NCI-H2107 treated with DMSO at 0.1 percent for 48 hours (cell line): ENCODE measurements at regions not wholly inside any gene's neighbourhood (a gene's known extent, or its start where the extent isn't known, plus 50 kb on each side); places are given as distances from the start of the nearest gene placed in this dataset.
"Not testable (repeated sequence)": the region's sequence is repeated elsewhere in the genome, so short reads cannot be mapped to it uniquely, and the experiment has no call there.

Experiments used
- DNase-seq: peaks from one replicate; lab custom pipeline; 2025; ENCODE audit not compliant: unreplicated experiment; lab: John Stamatoyannopoulos, UW

GRCh38 chr6:2611092-2611491 lies 139.6 kb downstream of the MYLK4 start:
- no peak for DNase-seq

- no peak for DNase-seq
Measured at GRCh38 chr6:2608503-2608902, 142.2 kb downstream of the MYLK4 start.

GRCh38 chr6:2600363-2600762 lies 150.4 kb downstream of the MYLK4 start:
- DNase-seq: no peak

GRCh38 chr6:2599817-2600216 lies 150.9 kb downstream of the MYLK4 start:
- DNase-seq: no peak

GRCh38 chr6:2598867-2599266 lies 151.9 kb downstream of the MYLK4 start:
- no peak for DNase-seq

- no peak for DNase-seq
Measured at GRCh38 chr6:2597991-2598390, 152.7 kb downstream of the MYLK4 start.

GRCh38 chr6:2597457-2597856 lies 153.3 kb downstream of the MYLK4 start:
- DNase-seq: not testable (repeated sequence)

- DNase-seq: no peak
Measured at GRCh38 chr6:2596222-2596621, 154.5 kb downstream of the MYLK4 start.

- no peak for DNase-seq
Measured at GRCh38 chr6:2594868-2595267, 155.9 kb downstream of the MYLK4 start.

GRCh38 chr6:2593167-2593566 lies 157.6 kb downstream of the MYLK4 start:
- no peak for DNase-seq

GRCh38 chr6:2589171-2589661 lies 161.5 kb downstream of the MYLK4 start:
- DNase-seq: no peak

- DNase-seq: no peak
Measured at GRCh38 chr6:2583459-2583858, 167.3 kb downstream of the MYLK4 start.

- peak; percentile 5 for DNase-seq
Measured at GRCh38 chr6:2582268-2582667, 168.5 kb downstream of the MYLK4 start.

GRCh38 chr6:2581611-2582010 lies 169.1 kb downstream of the MYLK4 start:
- no peak for DNase-seq

GRCh38 chr6:2581011-2581410 lies 169.7 kb downstream of the MYLK4 start:
- DNase-seq: no peak

GRCh38 chr6:2579804-2580570 lies 170.7 kb downstream of the MYLK4 start:
- DNase-seq: no peak

- no peak for DNase-seq
Measured at GRCh38 chr6:2579241-2579761, 171.4 kb downstream of the MYLK4 start.

- no peak for DNase-seq
Measured at GRCh38 chr6:2578767-2579166, 172.0 kb downstream of the MYLK4 start.

- no peak for DNase-seq
Measured at GRCh38 chr6:2576499-2576898, 174.2 kb downstream of the MYLK4 start.

GRCh38 chr6:2575236-2575635 lies 175.5 kb downstream of the MYLK4 start:
- DNase-seq: no peak

GRCh38 chr6:2569420-2569819 lies 181.3 kb downstream of the MYLK4 start:
- not testable (repeated sequence) for DNase-seq

GRCh38 chr6:2566048-2566447 lies 184.7 kb downstream of the MYLK4 start:
- DNase-seq: no peak

GRCh38 chr6:2565499-2565898 lies 185.2 kb downstream of the MYLK4 start:
- DNase-seq: no peak
